T-helper 2 cell treated with Interferon-gamma antibody and Interleukin-4, amounts not matched to agents 5 μg/mL and 100 μg/mL, for 36 hours (primary cell): ENCODE measurements at regions not wholly inside any gene's neighbourhood (a gene's known extent, or its start where the extent isn't known, plus 50 kb on each side); places are given as distances from the start of the nearest gene placed in this dataset.
A peak's percentile ranks its signal among the peaks of the same experiment; 100 is the strongest.

ENCODE experiments used
- DNase-seq: peaks from one replicate; pipeline ENCODE4 v3.0.0; 2021; ENCODE audit warnings: low spot score
- H3K27ac Mint-ChIP-seq: one replicate; pipeline ENCODE4 v1.8.0; 2021; ENCODE audit warnings: mild to moderate bottlenecking, mixed read lengths
- H3K27me3 Mint-ChIP-seq: one replicate; pipeline ENCODE4 v1.8.0; 2021; ENCODE audit warnings: low read depth, mixed read lengths
- H3K36me3 Mint-ChIP-seq: one replicate; pipeline ENCODE4 v1.8.0; 2021; ENCODE audit warnings: low read depth, mixed read lengths
- H3K4me1 Mint-ChIP-seq: one replicate; pipeline ENCODE4 v1.8.0; 2021; ENCODE audit warnings: low read depth, mixed read lengths
- H3K4me3 Mint-ChIP-seq: one replicate; pipeline ENCODE4 v1.8.0; 2022; ENCODE audit warnings: mild to moderate bottlenecking, moderate library complexity, mixed read lengths
- H3K9me3 Mint-ChIP-seq: one replicate; pipeline ENCODE4 v1.8.0; 2021; ENCODE audit warnings: mixed read lengths

DNA sequence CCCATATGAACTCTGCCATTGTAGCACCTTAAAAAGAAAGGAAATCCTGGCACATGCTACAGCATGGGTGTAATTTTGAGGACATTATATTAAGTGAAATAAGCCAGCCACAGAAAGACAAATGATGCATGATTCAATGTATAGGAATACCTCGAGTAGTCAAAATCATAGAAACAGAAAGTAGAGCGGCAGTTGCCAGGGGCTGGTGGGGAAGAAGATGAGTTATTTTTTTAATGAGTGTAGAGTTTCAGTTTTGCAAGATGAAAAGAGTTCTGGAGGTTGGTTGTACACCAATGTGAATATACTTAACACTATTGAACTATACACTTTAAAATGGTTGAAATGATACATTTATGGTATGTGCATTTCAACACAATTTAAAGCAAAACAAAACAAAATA, 133.0 kb downstream of the ZDHHC21 start:
- Mint-ChIP-seq H3K27me3 (no peaks in the 10 kb centered on the region), H3K27ac (no peak overlapping the region), H3K36me3 (no peaks in the 10 kb centered on the region), H3K4me3 (no peak overlapping the region), H3K4me1 (peaks cover 7% of the 10 kb centered on the region), H3K9me3 (peaks cover 10% of the 10 kb centered on the region)
- peak; percentile 8 for DNase-seq

GRCh38 chr9:14554886-14555285, 138.3 kb downstream of the ZDHHC21 start:
- Mint-ChIP-seq H3K36me3 (no peaks in the 10 kb centered on the region), H3K4me1 (no peaks in the 10 kb centered on the region), H3K27me3 (peaks cover 2% of the 10 kb centered on the region), H3K9me3 (peaks cover 10% of the 10 kb centered on the region), H3K4me3 (no peak overlapping the region), H3K27ac (peak overlapping the region; percentile 6)
- no peak for DNase-seq

DNA sequence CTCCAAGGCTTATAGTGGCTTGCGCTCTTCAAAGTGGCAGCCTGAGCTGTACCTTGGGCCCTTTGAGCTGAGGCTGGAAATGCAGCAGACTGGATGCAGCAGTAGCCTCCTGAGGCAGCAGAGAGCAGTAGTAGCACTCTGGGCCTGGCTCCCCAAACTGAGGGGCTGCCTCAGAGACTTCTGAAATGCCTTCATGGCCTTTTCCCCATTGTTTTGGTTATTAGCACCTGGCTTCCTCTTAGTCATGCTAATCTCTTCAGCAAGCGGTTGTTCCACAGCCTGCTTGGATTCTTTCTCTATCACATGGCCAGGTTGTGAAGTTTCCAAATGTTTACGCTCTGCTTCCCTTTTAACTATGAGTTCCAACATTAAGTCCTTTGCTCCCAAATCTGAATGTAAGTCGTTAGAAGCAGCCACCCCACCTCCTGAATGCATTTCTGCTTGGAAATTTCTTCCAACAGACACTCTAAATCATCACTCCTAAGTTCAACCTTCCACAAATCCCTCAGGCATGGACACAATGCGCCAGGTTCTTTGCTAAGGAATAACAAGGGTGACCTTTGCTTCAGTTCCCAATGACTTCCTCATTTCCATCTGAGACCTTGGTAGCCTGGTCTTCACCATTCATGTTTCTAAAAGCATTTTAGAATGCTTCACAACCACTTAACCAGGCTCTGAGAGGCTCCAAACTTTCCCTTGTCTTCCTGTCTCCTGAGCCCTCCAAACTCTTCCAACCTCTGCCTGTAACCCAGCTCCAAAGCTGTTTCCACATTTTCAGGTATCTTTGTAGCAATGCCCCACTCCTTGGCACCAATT, 145.8 kb downstream of the ZDHHC21 start:
- no peaks in the 10 kb centered on the region for H3K9me3 Mint-ChIP-seq
- H3K36me3 Mint-ChIP-seq: no peaks in the 10 kb centered on the region
- no peaks in the 10 kb centered on the region for H3K4me1 Mint-ChIP-seq
- no peak for DNase-seq
- peaks cover under 1% of the 10 kb centered on the region for H3K27me3 Mint-ChIP-seq
- H3K27ac Mint-ChIP-seq: no peak overlapping the region
- no peak overlapping the region for H3K4me3 Mint-ChIP-seq

- H3K9me3 Mint-ChIP-seq: no peaks in the 10 kb centered on the region
- DNase-seq: no peak
- H3K27ac Mint-ChIP-seq: no peak overlapping the region
- H3K27me3 Mint-ChIP-seq: no peaks in the 10 kb centered on the region
- no peak overlapping the region for H3K4me3 Mint-ChIP-seq
- H3K4me1 Mint-ChIP-seq: no peaks in the 10 kb centered on the region
- no peaks in the 10 kb centered on the region for H3K36me3 Mint-ChIP-seq
Observed at GRCh38 chr9:14546693-14547092, 146.5 kb downstream of the ZDHHC21 start.

DNA sequence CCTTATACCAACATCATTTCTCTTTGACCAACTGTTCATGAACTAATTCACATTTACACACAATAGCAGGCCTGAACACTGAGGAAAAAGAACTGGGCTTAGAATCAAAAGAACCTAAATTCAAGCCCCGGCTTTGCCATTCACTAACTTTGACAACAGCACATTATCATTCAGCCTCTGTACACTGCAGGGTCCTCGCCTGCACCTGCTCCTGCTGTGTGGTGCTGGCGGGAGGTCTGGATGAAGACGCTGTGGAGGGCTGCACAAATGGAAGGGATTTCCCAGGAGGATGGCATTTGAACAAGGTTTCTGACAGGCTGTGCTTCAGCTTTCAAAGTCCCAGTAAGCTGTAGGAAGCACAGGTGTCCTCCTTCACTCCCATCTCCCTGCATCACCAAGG, 151.2 kb downstream of the ZDHHC21 start:
- no peak for DNase-seq
- H3K27me3 Mint-ChIP-seq: peaks cover 3% of the 10 kb centered on the region
- H3K9me3 Mint-ChIP-seq: no peaks in the 10 kb centered on the region
- H3K36me3 Mint-ChIP-seq: no peaks in the 10 kb centered on the region
- no peaks in the 10 kb centered on the region for H3K4me1 Mint-ChIP-seq
- no peak overlapping the region for H3K27ac Mint-ChIP-seq
- no peak overlapping the region for H3K4me3 Mint-ChIP-seq

- Mint-ChIP-seq H3K4me3 (no peak overlapping the region), H3K27ac (no peak overlapping the region), H3K27me3 (peaks cover 3% of the 10 kb centered on the region), H3K36me3 (no peaks in the 10 kb centered on the region), H3K4me1 (no peaks in the 10 kb centered on the region), H3K9me3 (no peaks in the 10 kb centered on the region)
- DNase-seq: no peak
Observed at GRCh38 chr9:14538526-14538925, 154.7 kb downstream of the ZDHHC21 start.

DNA sequence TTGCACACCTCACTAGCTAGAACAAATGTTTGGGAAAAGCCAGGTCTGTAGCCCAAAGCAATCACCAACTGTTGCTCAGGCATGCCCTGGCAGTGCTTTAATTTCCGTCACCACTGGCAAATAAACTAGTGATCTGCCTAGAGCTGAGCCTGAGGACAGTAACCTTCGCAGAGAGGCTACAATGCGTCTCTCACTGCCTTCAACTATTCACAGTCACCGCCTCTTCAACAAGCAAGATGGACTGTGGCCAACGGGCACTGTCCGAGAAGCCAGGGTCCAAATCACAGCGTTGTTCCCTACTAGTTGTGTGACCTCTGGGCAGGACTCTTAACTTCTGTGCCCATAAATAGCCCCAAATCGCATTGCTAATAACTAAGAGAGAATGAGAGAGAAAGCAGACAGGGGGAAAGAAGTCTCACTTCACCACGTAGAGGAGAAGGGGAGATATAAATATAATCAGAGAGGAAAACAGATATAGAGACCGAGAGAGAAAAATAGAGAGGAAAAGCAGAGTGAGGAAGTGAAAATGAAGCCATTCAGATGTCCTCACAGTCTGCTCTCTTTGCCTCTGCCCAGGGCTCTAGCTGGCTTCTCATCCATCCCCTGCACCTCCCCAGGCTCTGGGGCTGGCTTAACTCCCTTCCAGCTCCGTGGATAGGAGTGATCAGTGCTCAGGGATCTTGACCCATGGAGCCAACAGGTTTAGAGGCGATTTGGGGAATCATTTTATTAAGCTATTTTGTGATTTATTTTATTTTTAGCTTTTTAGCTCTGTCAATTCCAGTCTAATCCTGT, 157.9 kb downstream of the ZDHHC21 start:
- Mint-ChIP-seq H3K4me1 (no peaks in the 10 kb centered on the region), H3K4me3 (no peak overlapping the region), H3K27me3 (peaks cover 1% of the 10 kb centered on the region), H3K36me3 (no peaks in the 10 kb centered on the region), H3K27ac (no peak overlapping the region), H3K9me3 (no peaks in the 10 kb centered on the region)
- DNase-seq: no peak

GRCh38 chr9:14533867-14534640, 159.2 kb downstream of the ZDHHC21 start:
- DNase-seq: no peak
- Mint-ChIP-seq H3K27ac (no peak overlapping the region), H3K36me3 (no peaks in the 10 kb centered on the region), H3K4me3 (no peak overlapping the region), H3K9me3 (no peaks in the 10 kb centered on the region), H3K4me1 (no peaks in the 10 kb centered on the region), H3K27me3 (peaks cover 5% of the 10 kb centered on the region)

DNA sequence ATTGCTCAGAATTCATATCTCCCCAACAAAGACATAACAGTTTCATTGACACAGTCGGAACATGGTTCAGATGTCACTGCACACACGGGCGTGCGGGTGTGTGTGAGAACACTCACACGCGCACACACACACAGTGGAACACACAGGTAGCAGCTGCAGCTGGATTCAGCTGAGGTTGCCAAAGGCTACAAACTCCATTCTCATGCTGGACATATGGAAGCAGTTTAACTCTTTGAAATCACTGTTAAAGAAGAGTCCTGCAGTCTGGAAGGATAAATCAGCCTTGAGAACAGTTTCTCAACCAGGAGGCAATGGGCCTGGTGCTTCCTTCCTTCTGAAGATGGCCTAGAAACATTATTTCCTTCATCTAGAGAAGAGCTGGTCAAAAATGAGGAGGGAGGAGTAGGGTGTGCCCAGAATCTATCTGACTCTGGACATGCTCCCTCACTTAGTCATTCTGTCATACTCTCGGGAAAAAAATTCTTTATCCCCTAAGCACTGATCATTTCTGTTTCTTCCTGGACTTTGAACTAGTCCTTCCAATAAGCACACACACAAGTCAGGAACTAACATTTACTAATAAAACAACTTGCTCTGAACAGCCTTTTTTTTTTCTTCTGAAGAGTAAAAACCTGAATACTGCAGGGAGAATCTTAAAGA, 160.6 kb downstream of the ZDHHC21 start:
- no peaks in the 10 kb centered on the region for H3K9me3 Mint-ChIP-seq
- no peaks in the 10 kb centered on the region for H3K4me1 Mint-ChIP-seq
- H3K27me3 Mint-ChIP-seq: peaks cover 5% of the 10 kb centered on the region
- no peaks in the 10 kb centered on the region for H3K36me3 Mint-ChIP-seq
- no peak overlapping the region for H3K27ac Mint-ChIP-seq
- no peak overlapping the region for H3K4me3 Mint-ChIP-seq
- DNase-seq: no peak

GRCh38 chr9:14531341-14532269, 161.6 kb downstream of the ZDHHC21 start:
- no peaks in the 10 kb centered on the region for H3K4me1 Mint-ChIP-seq
- H3K27me3 Mint-ChIP-seq: peaks cover 5% of the 10 kb centered on the region
- H3K4me3 Mint-ChIP-seq: no peak overlapping the region
- no peak overlapping the region for H3K27ac Mint-ChIP-seq
- H3K9me3 Mint-ChIP-seq: no peaks in the 10 kb centered on the region
- no peak for DNase-seq
- H3K36me3 Mint-ChIP-seq: no peaks in the 10 kb centered on the region

GRCh38 chr9:14530841-14531240, 162.4 kb downstream of the ZDHHC21 start:
- DNase-seq: no peak
- H3K4me1 Mint-ChIP-seq: no peaks in the 10 kb centered on the region
- no peaks in the 10 kb centered on the region for H3K9me3 Mint-ChIP-seq
- no peak overlapping the region for H3K4me3 Mint-ChIP-seq
- H3K27me3 Mint-ChIP-seq: peaks cover 5% of the 10 kb centered on the region
- no peaks in the 10 kb centered on the region for H3K36me3 Mint-ChIP-seq
- no peak overlapping the region for H3K27ac Mint-ChIP-seq

- Mint-ChIP-seq H3K27ac (no peak overlapping the region), H3K4me1 (no peaks in the 10 kb centered on the region)
Observed at GRCh38 chr9:14530366-14530765, 162.9 kb downstream of the ZDHHC21 start.

DNA sequence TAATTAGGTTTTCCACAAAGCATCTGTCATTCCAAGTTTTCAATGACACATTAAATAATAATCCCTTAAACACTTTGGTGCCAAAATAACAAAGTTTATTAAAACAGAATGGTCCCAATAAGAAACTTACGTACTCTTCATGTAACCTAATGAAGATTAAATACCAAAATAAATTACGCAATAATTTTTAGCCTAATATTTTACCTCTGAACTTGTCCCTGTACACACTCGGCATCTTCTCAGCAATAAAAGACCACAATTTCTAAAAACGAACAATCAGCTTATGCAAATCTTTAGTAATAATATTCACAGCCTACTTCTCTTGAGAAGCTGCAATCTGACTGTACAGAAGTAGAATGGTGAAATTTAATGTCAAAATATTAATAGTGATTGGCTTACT, 163.6 kb downstream of the ZDHHC21 start:
- Mint-ChIP-seq H3K27me3 (peaks cover 5% of the 10 kb centered on the region), H3K4me1 (no peaks in the 10 kb centered on the region), H3K9me3 (no peaks in the 10 kb centered on the region), H3K36me3 (no peaks in the 10 kb centered on the region), H3K4me3 (no peak overlapping the region), H3K27ac (no peak overlapping the region)
- no peak for DNase-seq

More at GRCh38 chr9:14530366-14530765, 162.9 kb downstream of the ZDHHC21 start:
- H3K36me3 Mint-ChIP-seq: no peaks in the 10 kb centered on the region
- no peaks in the 10 kb centered on the region for H3K9me3 Mint-ChIP-seq
- no peak for DNase-seq
- no peak overlapping the region for H3K4me3 Mint-ChIP-seq
- H3K27me3 Mint-ChIP-seq: peaks cover 5% of the 10 kb centered on the region
